RWPE1 (cell line): ENCODE measurements at regions not wholly inside any gene's neighbourhood (a gene's known extent, or its start where the extent isn't known, plus 50 kb on each side); places are given as distances from the start of the nearest gene placed in this dataset.

Source experiments
- CTCF ChIA-PET: fragments of 350-600 bp; sonication (Branson Sonifier 250); formaldehyde crosslinking; extraction: SDS; loops from one replicate; lab custom pipeline; 2021; lab: Yijun Ruan, JAX
- POLR2A ChIA-PET: fragments of 400-600 bp; formaldehyde crosslinking; extraction: SDS; loops from one replicate; lab custom pipeline; 2020; ENCODE audit warnings: antibody characterized with exemption; ENCODE audit not compliant: low non-redundant PET; lab: Yijun Ruan, JAX
- DNase-seq: peaks from one replicate; pipeline ENCODE4 v3.0.0; 2012; ENCODE audit warnings: low spot score
- H3K27ac ChIP-seq: fragments of 450-650 bp; 2 replicates; pipeline ENCODE4 v1.5.1; 2017
- CTCF ChIP-seq: fragments of 450-650 bp; conservative IDR thresholded peaks from 2 replicates; pipeline ENCODE4 v1.5.1; 2017; ENCODE audit warnings: low read depth, mild to moderate bottlenecking

- no peak for DNase-seq
- no peak for TF ChIP-seq CTCF
- no peak overlapping the region for H3K27ac ChIP-seq
- ChIA-PET CTCF (interaction anchor here (0.7 kb wide), 1 partner anchor 255 kb away, joined by 3 read pairs; no protein-coding TSS in a partner anchor), POLR2A (no interaction called here)
Measured at GRCh38 chr10:31261511-31262311, 57.3 kb upstream of the ZEB1 start.

GRCh38 chr10:31262672-31263071, 56.3 kb upstream of the ZEB1 start:
- DNase-seq = no peak
- POLR2A ChIA-PET = no interaction called here
- CTCF ChIA-PET = interaction anchor here (0.7 kb wide), 1 partner anchor 254 kb away, joined by 3 read pairs; no protein-coding TSS in a partner anchor
- H3K27ac ChIP-seq = no peak overlapping the region
- no peak for TF ChIP-seq CTCF

- no peak overlapping the region for H3K27ac ChIP-seq
- ChIA-PET CTCF (no interaction called here), POLR2A (no interaction called here)
- peak; percentile 13 for DNase-seq
- TF ChIP-seq CTCF = no peak
Measured at GRCh38 chr10:31263903-31264302, 55.1 kb upstream of the ZEB1 start.

GRCh38 chr10:31268444-31269303, 50.3 kb upstream of the ZEB1 start:
- CTCF ChIA-PET = no interaction called here
- no peak overlapping the region for H3K27ac ChIP-seq
- TF ChIP-seq CTCF = no peak
- no peak for DNase-seq
- POLR2A ChIA-PET = no interaction called here
